LNCaP clone FGC (cell line): ENCODE measurements at regions not wholly inside any gene's neighbourhood (a gene's known extent, or its start where the extent isn't known, plus 50 kb on each side); places are given as distances from the start of the nearest gene placed in this dataset.

Source experiments
- DNase-seq: peaks from one replicate; pipeline ENCODE4 v3.0.0-alpha.2; 2011; ENCODE audit warnings: low read depth
- H3K4me3 ChIP-seq: 2 replicates; pipeline ENCODE4 v1.5.1; 2011; ENCODE audit warnings: mild to moderate bottlenecking, low read depth, low read length, control low read depth
- TF ChIP-seq, protein P1 (sequence below): IDR thresholded peaks from 2 replicates; pipeline ENCODE4 v1.5.1; 2012; ENCODE audit warnings: mild to moderate bottlenecking; ENCODE audit not compliant: control insufficient read depth, insufficient read depth; ENCODE audit errors: extremely low read depth

DNA sequence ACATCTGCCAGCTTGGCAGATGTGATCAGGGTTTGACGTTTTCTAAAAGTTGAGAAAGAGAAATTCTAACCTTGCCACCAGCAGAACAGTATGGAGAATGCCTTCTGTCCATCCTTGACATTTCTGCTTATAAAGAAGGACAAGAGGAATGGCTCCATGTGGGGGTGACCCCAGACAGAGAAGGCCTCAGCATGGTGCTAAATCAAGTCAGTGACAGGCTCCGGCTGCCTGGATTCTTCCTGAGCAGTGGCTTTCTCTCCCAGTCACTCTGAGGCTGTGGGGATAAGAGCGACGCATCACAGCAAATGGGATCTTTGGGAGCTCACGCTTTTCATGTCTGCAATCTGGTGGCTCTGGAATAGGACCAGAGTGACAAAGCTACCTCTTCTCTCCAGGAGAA, 640.2 kb upstream of the CAMK1G start:
- TF ChIP-seq, protein P1, sequence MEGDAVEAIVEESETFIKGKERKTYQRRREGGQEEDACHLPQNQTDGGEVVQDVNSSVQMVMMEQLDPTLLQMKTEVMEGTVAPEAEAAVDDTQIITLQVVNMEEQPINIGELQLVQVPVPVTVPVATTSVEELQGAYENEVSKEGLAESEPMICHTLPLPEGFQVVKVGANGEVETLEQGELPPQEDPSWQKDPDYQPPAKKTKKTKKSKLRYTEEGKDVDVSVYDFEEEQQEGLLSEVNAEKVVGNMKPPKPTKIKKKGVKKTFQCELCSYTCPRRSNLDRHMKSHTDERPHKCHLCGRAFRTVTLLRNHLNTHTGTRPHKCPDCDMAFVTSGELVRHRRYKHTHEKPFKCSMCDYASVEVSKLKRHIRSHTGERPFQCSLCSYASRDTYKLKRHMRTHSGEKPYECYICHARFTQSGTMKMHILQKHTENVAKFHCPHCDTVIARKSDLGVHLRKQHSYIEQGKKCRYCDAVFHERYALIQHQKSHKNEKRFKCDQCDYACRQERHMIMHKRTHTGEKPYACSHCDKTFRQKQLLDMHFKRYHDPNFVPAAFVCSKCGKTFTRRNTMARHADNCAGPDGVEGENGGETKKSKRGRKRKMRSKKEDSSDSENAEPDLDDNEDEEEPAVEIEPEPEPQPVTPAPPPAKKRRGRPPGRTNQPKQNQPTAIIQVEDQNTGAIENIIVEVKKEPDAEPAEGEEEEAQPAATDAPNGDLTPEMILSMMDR: no peak

DNA sequence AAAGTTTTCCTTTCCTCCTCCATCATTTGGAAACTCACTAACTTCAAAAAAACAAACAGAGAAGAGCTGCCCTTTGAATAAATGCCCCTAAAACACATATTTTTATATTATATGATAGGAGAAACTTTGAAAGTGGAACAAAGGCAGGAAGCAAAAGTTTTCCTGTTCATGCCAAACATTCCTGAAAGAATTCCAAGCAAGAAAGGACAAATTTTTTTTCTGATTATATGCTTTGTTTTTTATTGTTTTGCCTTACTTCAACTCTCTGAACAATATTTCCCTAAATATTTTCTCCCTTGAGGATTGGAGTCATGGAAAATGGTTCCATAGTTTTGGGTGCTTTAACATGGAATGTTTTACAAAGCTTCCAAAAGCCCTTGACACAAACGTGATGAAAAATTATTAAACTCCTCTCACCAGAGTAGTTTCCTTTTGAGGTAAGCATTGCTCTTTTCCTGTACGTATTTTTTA, 638.5 kb upstream of the CAMK1G start:
- DNase-seq: no peak
- H3K4me3 ChIP-seq: no peak overlapping the region
- TF ChIP-seq, protein P1: no peak

More for the DNA sequence above, 640.2 kb upstream of the CAMK1G start:
- H3K4me3 ChIP-seq: no peak overlapping the region
- no peak for DNase-seq

DNA sequence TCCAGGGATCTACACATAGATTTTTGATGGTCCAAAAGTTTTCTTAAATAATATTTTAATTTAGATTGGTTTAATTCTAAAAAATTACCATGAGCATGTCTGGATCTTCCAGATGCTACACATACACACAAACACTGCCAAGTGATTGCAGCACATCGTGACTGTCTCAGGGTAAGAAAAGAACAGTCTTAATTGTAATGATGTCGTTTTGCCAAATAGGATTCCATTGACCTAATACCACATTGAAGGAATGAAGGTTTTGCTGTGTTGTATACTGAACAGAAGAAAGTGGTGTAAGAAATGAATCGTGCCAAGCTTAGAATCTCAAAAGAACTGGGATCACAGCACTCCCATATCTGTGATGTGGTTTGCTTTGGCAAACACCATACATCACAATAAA, 633.3 kb upstream of the CAMK1G start:
- TF ChIP-seq, protein P1: no peak
- DNase-seq: no peak
- no peak overlapping the region for H3K4me3 ChIP-seq

DNA sequence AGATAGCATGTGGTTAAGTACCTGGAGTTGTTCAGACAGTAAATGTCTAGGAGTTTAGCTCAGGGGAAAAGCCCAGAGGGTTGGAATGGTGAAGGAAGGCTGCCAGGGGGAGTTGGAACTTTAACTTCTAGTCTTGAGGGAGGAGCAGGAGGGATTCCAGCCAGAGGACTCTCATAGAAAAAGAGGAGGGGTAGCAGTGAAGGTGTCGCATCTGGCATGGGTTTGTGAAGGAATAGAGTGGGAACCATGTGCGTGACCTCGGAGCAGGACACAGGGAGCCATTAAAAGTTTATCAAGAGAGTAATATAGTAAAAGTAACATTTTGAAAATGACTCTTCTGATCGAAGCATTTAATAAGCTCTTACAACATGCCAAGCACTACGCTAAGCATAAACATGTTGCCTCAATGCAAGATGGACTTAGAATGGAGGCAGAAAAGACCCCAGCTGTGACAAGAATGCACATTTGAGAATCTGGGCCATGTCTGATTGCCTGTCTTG, 632.4 kb upstream of the CAMK1G start:
- TF ChIP-seq, protein P1: no peak
- H3K4me3 ChIP-seq: no peak overlapping the region
- no peak for DNase-seq

DNA sequence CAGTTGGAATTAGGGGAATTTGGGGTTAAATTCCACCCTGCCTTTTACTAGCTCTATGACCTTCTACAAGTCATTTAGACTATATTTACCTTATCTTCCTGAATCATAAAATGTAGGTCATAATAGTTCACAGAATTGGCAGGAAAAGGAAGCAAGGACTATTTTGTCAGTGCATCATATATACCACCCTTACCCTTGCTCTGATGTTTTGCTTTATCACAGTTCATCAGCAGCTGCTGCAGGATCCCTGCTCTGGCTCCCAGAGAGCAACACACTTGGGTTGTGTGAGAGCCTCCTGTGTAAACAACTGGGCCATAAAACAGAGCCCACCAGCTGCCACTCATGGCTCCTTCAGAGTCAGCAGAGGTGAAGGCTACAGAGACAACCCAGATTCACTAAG, 631.6 kb upstream of the CAMK1G start:
- no peak overlapping the region for H3K4me3 ChIP-seq
- DNase-seq: no peak
- TF ChIP-seq, protein P1: no peak

DNA sequence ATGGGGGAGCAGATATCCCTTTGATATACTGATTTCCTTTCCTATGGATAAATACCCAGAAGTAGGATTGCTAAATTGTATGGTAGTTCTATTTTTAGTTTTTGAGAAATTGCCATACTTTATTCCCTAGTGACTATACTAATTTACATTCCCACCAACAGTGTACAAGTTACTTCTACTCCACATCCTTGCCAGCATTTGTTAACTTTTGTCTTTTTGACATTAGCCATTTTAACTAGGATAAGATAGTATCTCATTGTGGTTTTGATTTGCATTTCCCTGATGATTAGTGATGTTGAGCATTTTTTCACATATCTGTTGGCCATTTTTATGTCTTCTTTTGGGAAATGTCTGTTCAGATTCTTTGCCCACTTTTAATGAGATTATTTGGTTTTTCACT, 620.6 kb upstream of the CAMK1G start:
- no peak for DNase-seq
- no peak overlapping the region for H3K4me3 ChIP-seq
- TF ChIP-seq, protein P1: no peak

DNA sequence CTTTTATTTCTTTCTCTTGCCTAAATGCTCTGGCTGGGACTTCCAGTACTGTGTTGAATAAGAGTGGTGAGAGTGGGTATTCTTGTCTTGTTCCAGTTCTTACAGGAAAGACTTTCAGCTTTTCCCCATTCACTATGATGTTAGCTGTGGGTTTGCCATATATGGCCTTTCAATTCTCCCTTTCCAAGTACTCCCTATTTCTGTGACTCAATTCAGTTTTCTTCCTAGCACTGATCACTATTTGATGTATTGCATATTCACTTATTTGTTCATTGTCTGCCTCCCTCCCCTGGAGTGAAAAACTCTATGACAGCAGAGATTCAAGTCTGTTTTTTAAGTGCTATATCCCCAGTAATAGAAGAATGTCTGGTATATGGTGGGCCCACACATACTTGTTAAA, 618.2 kb upstream of the CAMK1G start:
- no peak overlapping the region for H3K4me3 ChIP-seq
- TF ChIP-seq, protein P1: no peak
- DNase-seq: no peak
